ENCODE measurements at regions not wholly inside any gene's neighbourhood (a gene's known extent, or its start where the extent isn't known, plus 50 kb on each side); places are given as distances from the start of the nearest gene placed in this dataset.
A peak's percentile ranks its signal among the peaks of the same experiment; 100 is the strongest.

DNA sequence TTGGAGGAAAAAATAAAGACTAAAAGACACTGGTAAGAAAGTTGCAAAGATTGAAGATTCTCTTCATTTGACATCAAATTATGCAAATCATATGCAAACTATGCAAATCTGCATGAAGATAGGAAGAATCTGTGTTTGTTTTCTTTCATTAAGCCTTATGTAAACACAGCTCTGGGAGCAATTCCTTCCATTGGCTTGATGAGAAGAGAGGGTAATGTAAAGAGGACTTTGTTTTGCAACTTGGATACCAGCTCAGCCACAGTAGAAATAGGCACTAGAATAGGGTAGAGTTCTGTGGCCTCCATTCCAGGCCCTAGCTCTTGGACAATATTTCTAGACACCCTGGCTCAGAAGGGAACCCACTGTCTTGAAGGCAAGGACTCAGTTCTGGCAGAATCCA is 388.4 kb upstream of the RASGEF1B start:
- no peak for DNase-seq

DNA sequence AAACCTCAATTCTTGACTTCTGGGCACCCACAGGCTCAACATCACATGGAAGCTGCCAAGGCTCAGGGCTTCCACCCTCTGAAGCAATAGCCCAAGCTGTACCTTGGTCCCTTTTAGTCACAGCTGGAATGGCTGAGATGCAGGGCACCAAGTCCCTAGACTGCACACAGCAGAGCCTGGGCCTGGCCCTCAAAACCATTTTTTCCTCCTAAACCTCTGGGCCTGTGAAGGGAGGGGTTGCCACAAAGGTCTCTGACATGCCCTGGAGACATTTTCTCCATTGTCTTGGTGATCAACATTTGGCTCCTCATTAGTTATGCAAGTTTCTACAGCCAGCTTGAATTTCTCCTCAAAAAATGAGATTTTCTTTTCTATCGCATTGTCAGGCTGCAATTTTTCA is 382.7 kb upstream of the RASGEF1B start:
- no peak for DNase-seq

DNA sequence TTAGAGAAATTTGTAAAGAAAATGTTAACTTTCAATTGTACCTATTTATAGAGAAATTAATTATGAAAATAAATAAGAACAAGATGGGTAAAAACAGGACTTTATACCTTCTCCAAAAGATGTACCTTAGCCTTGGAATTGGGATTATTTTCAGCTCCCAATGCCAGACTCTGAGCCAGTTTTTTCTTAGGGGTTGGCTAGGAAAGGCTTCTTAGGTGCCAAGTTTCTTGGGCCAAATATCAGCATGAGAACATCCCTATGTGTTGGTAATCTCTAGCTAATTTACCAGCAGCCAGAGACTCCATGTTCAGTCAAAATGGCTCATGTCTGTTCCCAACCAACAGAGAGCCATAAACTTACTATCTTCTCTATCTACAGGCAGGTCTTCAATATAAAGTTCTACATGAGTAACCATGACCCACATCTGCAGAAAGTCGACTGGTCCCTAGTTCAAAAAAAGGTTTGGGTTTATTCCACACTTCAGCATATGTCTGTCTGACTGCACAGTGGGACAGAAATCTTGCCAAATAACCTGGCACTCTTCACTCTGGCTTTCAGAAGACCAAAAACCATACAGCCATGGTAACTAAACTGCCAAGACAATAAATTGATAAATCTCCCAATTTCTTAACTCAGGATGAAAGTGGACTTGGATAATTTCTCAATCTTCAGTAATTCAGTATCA is 380.5 kb upstream of the RASGEF1B start:
- no peak for DNase-seq

DNA sequence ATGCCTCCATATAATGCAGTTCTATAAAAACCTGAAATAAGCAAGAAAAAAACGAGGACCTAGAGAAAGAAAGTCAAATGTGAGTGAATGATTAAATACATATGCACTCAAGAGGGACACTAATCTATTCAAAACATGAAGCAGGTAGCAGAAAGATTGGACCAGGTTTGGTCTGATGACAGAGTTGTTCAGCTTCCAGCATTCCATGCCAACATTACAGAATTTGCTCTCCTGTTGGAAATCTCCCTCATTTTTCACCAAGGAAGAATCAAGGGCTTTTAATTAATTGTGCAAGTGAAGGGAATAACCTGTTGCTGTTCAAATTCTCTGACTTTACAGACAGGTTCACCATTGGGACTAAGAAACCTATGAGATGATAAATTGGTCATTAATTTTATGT is 379.0 kb upstream of the RASGEF1B start:
- no peak for DNase-seq

DNA sequence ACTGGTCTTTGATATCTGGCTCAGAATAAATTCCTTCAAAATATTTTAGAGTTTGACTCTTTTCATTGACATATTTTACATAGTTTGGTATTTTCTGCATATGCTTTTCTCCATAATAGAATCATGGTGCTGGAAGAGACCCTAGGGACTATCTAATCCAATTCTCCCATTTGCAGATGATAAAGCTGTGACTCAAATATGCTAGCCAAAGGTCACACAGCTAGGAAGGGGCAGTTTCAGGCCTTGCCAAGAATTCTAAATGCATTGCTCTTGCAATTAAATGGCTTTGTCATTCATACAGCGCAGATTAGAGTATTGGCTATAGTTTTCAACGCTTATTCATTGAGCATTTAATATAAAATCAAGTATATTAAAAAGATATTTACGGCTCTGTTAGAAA is 374.1 kb upstream of the RASGEF1B start:
- no peak for DNase-seq

DNA sequence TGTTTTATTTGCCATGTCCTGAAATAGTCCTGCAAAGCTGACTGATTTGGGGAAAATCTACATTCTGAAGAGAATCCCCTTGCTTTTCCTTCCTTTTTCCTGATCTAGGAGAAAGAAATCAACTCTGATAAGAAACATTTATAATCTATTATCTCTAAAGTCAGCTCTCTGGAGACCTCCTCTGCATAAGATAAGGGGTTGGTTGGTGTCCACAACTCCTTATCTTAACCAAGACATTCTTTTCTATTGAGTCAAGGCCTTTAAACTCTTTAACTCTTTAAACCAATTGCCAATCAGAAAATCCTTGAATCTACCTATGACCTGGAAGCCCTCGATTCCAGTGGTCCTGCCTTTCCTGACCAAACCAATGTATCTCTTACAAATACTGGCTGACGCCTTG is 373.6 kb upstream of the RASGEF1B start:
- no peak for DNase-seq

DNA sequence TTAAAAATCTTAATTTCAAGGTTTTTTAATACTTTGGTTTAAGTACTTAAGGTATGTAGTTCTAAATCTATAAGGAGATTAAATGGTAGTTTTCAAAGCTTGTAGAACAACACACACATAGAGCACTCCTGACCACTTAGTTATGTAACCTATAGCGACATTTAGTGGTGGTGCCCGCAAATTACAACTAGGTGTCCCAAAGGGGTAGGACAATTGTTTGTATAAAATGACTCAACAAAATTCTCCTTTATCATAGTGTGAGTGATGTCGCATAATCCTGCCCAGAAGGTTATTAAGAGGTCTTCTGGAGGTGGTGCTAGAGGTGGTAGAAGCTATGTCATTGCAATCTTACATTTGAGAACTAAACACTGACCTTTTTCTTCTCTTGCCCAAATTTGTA is 373.0 kb upstream of the RASGEF1B start:
- peak; percentile 73 for DNase-seq

DNA sequence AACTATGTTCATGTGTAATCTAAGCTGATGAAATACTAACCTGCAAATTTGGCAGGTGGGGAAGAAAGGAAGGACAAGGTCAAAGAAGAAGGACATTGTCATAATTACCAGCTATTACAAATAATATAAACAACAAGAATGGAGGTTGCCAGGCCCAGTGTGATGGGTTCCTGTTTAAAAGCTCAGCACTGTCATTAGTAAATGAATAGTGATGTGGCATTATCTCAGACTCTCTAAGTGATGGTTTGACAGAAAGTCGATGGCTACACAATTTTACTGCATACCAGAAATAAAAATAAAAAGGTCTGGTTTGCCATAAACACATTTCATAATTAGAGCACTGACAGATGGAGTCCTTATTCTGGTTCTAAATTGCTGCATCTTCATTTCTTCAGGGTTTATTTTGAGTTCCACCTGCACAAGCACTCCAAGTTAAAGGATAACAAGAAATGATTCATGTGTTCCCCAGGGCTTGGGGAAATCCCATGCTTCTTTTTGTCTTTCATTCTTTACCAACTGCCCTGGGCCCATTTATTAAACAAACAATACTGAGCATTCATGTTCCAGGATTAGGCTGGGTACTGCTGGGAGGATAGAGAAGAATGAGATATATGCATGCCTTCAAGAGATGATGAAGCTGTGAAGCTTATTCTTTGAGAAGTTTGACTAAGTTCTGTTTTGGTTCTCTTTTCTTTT is 367.8 kb upstream of the RASGEF1B start:
- DNase-seq: no peak

DNA sequence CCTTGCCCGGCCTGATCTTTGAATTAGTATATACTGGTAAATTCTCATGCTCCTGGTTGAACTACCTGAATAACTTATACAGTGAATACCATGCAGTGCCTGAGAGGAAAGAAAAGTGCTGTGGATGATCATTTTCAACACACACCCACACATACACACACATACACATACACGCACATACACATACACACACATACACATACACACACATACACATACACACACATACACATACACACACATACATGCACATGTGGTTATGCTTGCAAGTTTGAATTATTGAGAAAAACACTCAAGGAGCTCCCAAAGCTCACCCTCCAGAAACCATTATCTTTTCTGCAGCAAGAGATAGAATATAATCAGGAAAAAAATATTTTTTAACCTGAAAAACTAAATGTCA is 366.9 kb upstream of the RASGEF1B start:
- no peak for DNase-seq

DNA sequence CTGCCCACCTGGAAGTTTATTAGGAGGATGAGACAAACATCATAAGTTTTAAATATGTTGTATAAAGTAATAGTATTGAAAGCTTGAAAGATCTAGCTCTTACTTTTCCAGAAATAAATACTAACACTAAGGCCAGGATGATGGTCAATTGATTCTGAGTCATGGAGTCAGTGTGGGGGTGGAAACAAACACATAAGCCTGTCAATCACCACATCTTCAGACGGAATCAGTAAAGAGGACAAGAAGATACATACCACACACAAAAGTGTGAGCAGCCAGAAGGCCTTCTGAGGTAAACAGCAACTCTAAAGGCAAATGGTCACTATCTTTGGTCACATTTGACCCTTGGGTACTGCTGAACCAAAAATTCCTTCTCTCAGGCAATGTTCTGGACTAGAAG is 365.0 kb upstream of the RASGEF1B start:
- no peak for DNase-seq

DNA sequence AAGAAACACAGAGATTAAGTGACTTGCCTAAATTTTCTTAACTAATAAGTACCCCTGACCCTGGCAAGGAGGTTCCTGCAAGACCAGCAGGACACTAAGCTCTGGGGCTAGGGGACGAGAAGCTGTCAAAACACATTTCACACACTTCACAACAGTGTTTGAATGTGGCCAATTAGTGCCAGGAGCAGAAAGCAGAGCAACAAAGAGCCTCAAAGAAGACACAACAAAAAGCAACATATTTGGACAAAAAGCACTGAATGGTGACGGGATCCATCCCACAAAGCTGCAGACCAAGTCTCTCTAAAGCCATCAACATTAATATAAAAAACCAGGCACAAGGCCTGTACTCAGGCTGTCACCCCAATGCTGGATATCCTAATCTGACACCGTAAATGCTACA is 361.9 kb upstream of the RASGEF1B start:
- no peak for DNase-seq

DNA sequence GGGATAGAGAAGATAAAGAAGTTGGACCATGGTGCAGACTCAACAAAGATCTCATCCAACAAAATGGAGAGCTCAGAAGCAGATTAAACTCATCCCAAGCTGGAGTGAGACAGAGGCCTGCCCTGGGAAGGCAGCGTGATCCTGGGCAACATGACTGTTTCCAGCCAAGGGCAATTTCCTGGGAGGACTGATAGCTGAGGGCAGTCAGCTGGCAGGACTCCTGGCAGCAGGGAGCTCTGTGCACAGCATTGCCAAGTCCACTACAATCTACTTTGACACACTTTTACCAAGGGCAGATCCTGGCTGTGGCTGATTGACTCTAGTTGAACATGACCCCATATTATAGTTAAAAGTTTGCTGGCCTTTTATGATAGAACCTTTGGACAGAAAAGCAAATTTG is 357.3 kb upstream of the RASGEF1B start:
- DNase-seq: no peak

DNA sequence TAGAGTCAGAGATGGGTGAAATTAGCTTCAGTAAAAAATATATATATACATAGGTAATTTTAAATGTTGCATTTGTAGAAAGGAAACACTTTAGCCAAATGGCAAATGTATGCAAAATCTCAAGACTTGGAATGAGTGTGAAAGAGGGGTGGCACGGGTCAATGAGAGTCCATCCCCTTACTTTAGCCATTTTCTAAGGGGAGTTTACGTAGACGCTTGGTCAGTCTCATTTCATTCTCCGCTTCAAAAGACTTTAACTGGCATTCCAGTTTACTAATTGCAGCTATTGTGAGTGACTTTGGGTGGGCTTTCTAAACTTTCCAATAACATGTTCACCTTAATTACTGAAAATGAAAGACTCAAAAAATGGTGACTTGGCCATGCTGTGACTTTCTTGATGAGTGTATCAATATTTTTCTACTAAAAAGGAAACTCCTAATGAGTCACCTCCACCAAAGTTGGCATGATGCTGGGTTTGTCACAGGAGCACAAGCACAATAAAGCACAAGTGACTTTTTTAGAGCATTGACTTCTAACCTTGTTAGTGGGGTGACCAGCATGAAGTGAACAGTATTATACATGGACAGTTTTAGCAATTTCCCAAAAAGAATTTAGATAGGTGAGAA is 356.0 kb upstream of the RASGEF1B start:
- no peak for DNase-seq

DNA sequence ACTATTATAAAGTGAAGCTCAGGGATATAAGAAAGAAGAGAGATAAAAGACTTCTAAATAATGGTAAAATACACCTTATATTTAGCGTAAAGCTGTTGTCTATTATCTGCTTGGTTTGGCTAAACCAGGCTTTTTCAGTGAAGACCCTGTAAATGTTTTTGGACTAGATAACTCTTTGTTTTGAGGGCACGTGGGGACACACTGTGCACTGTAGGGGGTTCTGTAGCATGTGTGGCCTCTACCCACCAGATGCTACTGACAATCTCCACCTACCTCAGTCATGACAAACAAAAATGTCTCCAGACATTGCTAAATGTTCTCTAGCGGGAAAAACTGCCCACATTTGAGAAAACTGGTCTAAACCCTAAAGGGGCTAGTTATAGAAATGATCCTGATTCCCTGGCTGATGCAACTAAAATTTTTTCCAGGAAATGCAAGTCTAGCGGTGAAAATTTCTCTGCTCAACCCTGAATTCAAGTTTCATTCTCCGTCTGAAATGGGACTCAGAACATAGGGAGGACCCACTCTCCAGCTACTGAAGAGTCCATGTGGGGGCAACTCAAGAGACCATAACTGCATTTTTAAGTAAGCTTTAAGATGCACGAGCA is 355.2 kb upstream of the RASGEF1B start:
- no peak for DNase-seq

DNA sequence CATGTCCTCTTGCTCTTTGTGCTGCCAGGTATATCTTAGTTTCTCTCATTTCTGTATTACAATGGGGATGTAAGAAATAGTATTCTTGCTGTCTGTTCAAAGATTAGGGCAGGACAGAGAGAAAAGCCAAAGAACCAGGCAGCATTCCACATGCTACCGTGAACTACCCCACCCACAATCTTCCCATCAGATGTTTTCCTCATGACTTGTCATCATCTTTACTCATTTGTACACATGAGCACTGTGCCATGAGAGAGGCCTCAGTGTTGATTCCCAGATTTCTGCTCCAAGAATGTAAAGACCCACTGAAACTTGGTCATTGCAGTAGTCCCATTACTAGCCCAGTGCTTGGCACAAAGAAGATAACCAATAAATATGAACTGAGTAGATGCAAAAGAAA is 354.6 kb upstream of the RASGEF1B start:
- DNase-seq: no peak

DNA sequence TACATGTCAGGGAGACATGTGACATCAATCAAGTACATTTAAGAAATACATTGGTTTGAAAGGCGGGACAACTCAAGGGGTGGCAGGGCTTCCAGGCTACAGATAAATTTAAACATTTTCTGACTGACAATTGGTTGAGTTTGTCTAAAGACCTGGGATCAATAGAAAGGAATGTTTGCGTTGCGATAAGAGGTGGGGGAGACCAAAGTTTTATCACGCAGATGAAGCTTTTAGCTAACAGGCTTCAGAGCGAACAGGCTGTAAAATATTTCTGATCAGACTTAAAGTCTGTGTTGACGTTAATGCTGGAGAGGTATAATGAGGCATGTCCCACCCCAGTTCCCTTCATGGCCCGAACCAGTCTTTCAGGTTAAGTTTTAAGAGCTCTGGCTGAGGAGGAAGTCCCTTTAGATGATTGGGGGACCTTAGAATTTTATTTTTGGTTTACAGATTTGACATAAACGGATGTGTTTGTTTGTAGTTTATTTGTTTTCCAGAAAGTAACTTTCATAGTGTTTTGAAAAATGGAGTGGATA is 346.7 kb upstream of the RASGEF1B start:
- no peak for DNase-seq

DNA sequence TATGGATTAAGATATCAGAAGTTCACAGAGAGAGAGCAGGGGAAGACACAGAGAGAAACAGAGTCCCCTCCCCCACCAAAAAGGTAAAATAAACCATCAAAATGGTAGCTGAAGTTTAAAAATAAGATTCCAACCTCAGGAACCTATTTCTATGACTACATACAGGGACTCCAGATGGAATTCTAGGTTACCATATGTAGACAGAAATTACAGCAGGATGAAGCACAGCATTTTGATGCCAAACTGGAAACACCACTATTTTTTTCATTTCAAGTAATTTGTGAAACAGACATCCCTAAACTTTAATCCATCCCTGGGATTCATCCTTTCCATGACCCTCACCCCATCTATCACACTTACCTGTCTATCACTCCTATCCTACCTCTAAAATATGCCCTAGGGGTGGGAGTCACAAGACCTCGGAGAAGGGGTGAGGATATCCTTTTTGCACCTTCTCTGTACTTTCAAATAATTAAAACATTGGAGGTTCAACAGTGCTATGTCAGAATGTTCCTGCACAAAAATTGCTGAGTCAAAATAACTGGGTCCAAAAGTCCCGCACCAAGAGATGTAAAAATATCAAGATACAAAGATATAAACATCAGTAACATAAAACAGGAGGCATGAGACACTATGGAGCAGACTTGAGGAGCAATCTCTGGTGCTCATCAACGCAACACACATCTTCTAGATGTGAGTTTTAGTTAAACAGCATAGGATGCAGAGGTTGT is 344.5 kb upstream of the RASGEF1B start:
- DNase-seq: no peak

DNA sequence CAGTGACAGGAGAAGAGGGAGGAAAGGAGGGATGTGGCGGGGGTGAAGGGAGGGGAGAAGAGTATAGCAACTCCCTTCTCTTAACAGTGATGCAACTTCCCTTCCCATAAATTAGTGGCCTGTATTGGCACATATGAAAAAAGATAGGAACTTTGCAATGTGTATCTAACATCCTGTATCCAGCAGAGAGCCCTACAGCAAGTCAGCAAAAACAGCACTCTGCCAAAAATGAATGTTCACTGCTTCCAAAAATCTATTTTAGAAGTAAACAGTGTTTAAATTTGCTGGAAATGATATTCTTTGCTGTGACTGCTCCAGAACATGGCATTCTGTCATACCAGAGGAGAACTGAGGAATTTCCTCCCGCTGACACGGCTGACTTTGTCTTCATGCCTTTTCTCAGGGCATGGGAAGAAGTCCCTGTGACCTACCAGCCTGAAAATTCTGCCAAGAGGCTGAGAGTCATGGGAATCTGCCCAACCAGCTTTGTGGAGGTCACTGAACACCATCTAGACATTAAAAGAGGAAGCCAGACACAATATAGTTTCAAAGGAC is 343.4 kb upstream of the RASGEF1B start:
- no peak for DNase-seq

DNA sequence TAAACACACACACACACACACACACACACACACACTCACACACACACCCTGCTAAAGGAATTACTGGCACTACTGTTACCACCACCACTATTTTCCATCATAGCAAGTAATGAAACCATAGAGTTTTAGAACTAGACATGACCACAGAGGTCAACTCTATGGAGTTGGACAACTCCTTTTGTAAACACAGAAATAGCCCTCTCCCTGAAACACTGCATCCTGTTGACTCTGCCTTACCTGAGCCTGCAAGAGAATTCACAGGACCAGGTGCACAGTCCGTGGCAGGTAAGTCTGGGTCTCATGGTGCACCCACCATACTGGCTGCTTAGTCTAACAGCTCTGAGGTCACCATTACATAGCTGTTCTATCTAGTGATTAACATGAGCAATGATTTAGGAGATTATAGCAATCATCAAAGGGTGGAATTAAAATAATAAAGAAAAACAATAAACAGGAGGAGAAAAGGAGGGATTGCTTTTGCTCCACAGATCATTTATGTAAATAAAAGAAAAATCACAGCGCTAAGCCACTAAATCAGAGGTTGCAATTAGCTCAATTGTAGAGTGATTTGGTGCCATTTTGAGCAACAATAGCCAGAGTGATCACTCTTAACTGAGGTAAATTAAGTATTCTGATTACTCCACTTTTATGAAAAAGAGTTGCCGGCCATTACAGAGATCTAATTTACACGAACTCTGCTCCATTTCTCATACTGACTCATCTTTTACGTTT is 340.0 kb upstream of the RASGEF1B start:
- DNase-seq: no peak

DNA sequence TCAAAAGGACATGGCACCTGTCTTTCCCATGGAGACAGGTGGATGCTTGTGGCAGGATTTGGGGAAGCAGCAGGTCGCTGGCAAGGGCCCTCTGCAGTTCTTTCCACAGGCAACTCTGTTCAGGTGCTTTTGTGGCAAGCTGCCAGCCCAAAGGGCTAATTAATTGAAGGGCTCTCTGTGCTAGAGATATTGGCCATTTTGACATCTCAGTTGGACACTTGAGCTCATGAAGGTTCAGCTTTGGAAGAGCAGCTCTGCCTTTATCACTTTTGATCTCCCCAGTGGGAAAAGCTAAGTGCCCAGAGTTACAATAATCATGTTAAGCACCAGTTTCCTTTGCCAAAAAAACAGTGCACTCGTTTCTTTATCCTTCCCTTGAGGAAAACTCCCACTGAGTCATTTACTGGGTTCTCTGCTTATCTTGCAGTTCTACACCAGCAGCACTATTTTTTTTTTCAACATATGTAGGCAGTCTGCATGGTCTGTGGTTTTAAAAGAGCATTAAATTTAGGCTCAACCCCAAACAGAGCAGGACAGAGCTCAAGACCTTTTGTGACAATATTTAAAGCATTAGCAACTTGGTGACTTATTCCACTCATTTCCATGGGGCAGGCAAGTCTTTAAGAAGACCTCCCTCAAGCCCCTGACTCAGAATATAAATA is 336.4 kb upstream of the RASGEF1B start:
- no peak for DNase-seq

DNA sequence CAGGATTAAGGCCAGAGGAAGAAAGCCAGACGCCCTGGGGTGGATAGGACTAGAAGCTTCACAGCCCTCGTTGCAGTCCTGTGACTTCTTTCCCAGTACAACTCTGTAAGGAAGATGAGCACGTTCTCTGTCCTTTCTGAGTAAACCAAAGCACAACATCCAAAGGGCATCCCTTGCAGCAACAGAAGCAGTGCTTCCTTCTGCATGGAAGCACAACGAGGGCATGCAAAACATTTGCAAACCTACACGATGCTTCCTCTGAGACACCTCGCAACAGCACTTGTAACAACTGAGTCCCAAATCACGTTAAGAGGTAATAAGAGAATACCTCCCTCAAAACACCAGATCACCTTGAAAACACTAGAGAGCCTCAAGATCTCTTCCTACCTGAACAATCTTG is 335.7 kb upstream of the RASGEF1B start:
- DNase-seq: no peak

DNA sequence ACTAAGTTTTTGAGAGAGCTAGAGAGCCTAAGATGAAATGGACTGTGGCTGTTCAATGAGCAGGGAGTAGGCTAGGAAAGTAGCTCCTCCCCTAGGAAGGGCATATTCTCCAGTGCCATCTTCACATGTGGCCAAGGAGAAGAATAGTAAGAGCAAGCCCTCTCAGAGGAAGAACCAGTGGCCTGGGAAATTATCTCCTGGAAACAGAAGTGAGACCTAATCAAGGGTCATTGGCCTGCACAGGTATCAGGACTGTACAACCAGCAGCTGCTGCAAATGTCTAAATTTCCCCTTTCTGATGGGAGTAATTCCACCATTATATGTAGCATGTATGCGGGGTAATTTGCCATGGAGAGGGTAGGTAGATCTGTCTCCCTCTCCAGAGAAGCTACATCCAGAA is 334.8 kb upstream of the RASGEF1B start:
- DNase-seq: no peak

Data from CD4-positive, alpha-beta T cell treated with Interferon gamma for 1 hour (primary cell).